A549 (cell line): ENCODE measurements at regions not wholly inside any gene's neighbourhood (a gene's known extent, or its start where the extent isn't known, plus 50 kb on each side); places are given as distances from the start of the nearest gene placed in this dataset.

Source experiments
- ATAC-seq, 2 experiments: fragments of 200-7000 bp in 1 of 2; fragments of >200 bp in 1 of 2; cut with Nextera tagmentation in 1 of 2; cut with Tn5 transposase in 1 of 2; 3 replicates each; pipeline versions ENCODE4 v1.8.0 to v1.9.1; 2018 to 2020; ENCODE audit warnings: mild to moderate bottlenecking in 1 of 2, moderate library complexity in 1 of 2
- CTCF ChIA-PET: fragments of 300-600 bp; sonication (Branson Sonifier 250); formaldehyde crosslinking; extraction: SDS; loops from one replicate; lab custom pipeline; 2021; ENCODE audit warnings: antibody characterized with exemption, inconsistent platforms; lab: Yijun Ruan, JAX
- POLR2A ChIA-PET: fragments of 350-600 bp; formaldehyde crosslinking; extraction: SDS; loops from one replicate; lab custom pipeline; 2021; ENCODE audit warnings: antibody characterized with exemption, inconsistent platforms; lab: Yijun Ruan, JAX
- DNase-seq, 2 experiments: peaks; one replicate each; pipeline versions ENCODE4 v3.0.0 to v3.0.0-alpha.2; 2011 to 2016; ENCODE audit warnings: low read depth in 1 of 2, low spot score in 1 of 2
- FAIRE-seq: peaks from 2 replicates; lab custom pipeline; 2011; peaks lifted over from hg19 to GRCh38; lab: Jason Lieb, UNC
- H3K27ac ChIP-seq, 2 experiments: fragments of >200 bp; sonication (Bioruptor Twin); formaldehyde crosslinking; 3 replicates each; pipeline ENCODE4 v1.5.1; 2016 to 2017
- H3K4me1 ChIP-seq: fragments of >200 bp; sonication (Bioruptor Twin); formaldehyde crosslinking; 3 replicates; pipeline ENCODE4 v1.6.1; 2016
- H3K4me2 ChIP-seq: fragments of >200 bp; sonication (Bioruptor Twin); formaldehyde crosslinking; 3 replicates; pipeline ENCODE4 v1.6.1; 2016
- H3K4me3 ChIP-seq: fragments of >200 bp; sonication (Bioruptor Twin); formaldehyde crosslinking; 3 replicates; pipeline ENCODE4 v1.5.1; 2016
- H3K9me3 ChIP-seq: fragments of >200 bp; sonication (Bioruptor Twin); formaldehyde crosslinking; 3 replicates; pipeline ENCODE4 v1.6.1; 2016
- BHLHE40 ChIP-seq: IDR thresholded peaks from 2 replicates; pipeline ENCODE4 v1.6.1; 2012; ENCODE audit warnings: low read depth, low read length, inconsistent platforms
- EHF ChIP-seq: fragments of 250-450 bp; sonication (Bioruptor Pico); IDR thresholded peaks from 2 replicates; pipeline ENCODE4 v1.5.0; 2020; ENCODE audit warnings: mild to moderate bottlenecking
- EP300 ChIP-seq, 2 experiments: fragments of >200 bp; sonication (Bioruptor Twin); formaldehyde crosslinking; IDR thresholded peaks; 2 replicates in 1 of 2; 3 replicates in 1 of 2; pipeline ENCODE4 v1.6.1; 2016 to 2017
- ESRRA ChIP-seq: fragments of 150-350 bp; IDR thresholded peaks from 2 replicates; pipeline ENCODE4 v1.6.1; 2014; ENCODE audit warnings: mild to moderate bottlenecking, low read length, borderline replicate concordance
- FOSB ChIP-seq: fragments of 250-450 bp; sonication (Bioruptor Pico); IDR thresholded peaks from 2 replicates; pipeline ENCODE4 v1.5.0; 2020; ENCODE audit warnings: mild to moderate bottlenecking, moderate library complexity
- FOSL2 ChIP-seq, 2 experiments: fragments of 450-650 bp in 1 of 2; fragments of >200 bp in 1 of 2; sonication (Bioruptor Twin) in 1 of 2; formaldehyde crosslinking; IDR thresholded peaks; 2 replicates each; pipeline versions ENCODE4 v1.5.0 to v1.6.1; 2016 to 2020; ENCODE audit warnings: mild to moderate bottlenecking in 1 of 2, moderate library complexity in 1 of 2
- GATA3 ChIP-seq: IDR thresholded peaks from 2 replicates; pipeline ENCODE4 v1.6.1; 2012; ENCODE audit warnings: borderline replicate concordance
- HOXB5 ChIP-seq: fragments of 250-450 bp; sonication (Bioruptor Pico); IDR thresholded peaks from 2 replicates; pipeline ENCODE4 v1.5.0; 2020; ENCODE audit warnings: mild to moderate bottlenecking, moderate library complexity
- JUN ChIP-seq, 2 experiments: fragments of >200 bp; sonication (Bioruptor Twin); formaldehyde crosslinking; IDR thresholded peaks; 2 replicates in 1 of 2; 3 replicates in 1 of 2; pipeline ENCODE4 v1.6.1; 2016 to 2017
- JUNB ChIP-seq: fragments of >200 bp; sonication (Bioruptor Twin); formaldehyde crosslinking; IDR thresholded peaks from 2 replicates; pipeline ENCODE4 v1.6.1; 2016
- MAZ ChIP-seq: fragments of 150-350 bp; IDR thresholded peaks from 2 replicates; pipeline ENCODE4 v1.6.1; 2014; ENCODE audit warnings: antibody characterized with exemption, low read depth, low read length, borderline replicate concordance
- NPAS2 ChIP-seq: fragments of 250-450 bp; sonication (Bioruptor Pico); IDR thresholded peaks from 2 replicates; pipeline ENCODE4 v1.8.0; 2022; ENCODE audit warnings: mild to moderate bottlenecking, moderate library complexity, borderline replicate concordance
- NR3C1 ChIP-seq: fragments of >200 bp; sonication (Bioruptor Twin); formaldehyde crosslinking; IDR thresholded peaks from 3 replicates; pipeline ENCODE4 v1.6.1; 2017
- PHF8 ChIP-seq: fragments of 200-600 bp; sonication (generic); IDR thresholded peaks from 2 replicates; pipeline ENCODE4 v1.6.1; 2016; ENCODE audit warnings: low read depth, mild to moderate bottlenecking, antibody characterized with exemption, moderate library complexity, borderline replicate concordance
- RARB ChIP-seq: fragments of 250-450 bp; sonication (Bioruptor Pico); IDR thresholded peaks from 2 replicates; pipeline ENCODE4 v1.8.0; 2021; ENCODE audit warnings: mild to moderate bottlenecking, moderate library complexity
- RFX5 ChIP-seq: fragments of 450-650 bp; IDR thresholded peaks from 2 replicates; pipeline ENCODE4 v1.7.1; 2014; ENCODE audit warnings: antibody characterized with exemption, mild to moderate bottlenecking, moderate library complexity
- RNF2 ChIP-seq: fragments of 200-600 bp; sonication (generic); IDR thresholded peaks from 2 replicates; pipeline ENCODE4 v1.6.1; 2016; ENCODE audit warnings: low read depth, mild to moderate bottlenecking, antibody characterized with exemption, moderate library complexity, borderline replicate concordance
- SREBF2 ChIP-seq: fragments of 450-650 bp; IDR thresholded peaks from 2 replicates; pipeline ENCODE4 v1.6.1; 2014; ENCODE audit warnings: mild to moderate bottlenecking, moderate library complexity
- TFCP2L1 ChIP-seq: fragments of 250-450 bp; sonication (Bioruptor Pico); IDR thresholded peaks from 2 replicates; pipeline ENCODE4 v1.5.0; 2021; ENCODE audit warnings: mild to moderate bottlenecking
- whole genome bisulfite sequencing: methylation state at CpG from one replicate; pipeline ENCODE4 v1.1.6; 2017; ENCODE audit errors: missing lambda C conversion rate; 5-methylcytosine and 5-hydroxymethylcytosine counted together
- TF ChIP-seq, protein P1 (sequence below): fragments of >200 bp; sonication (Bioruptor Twin); formaldehyde crosslinking; IDR thresholded peaks from 2 replicates; pipeline ENCODE4 v1.6.1; 2016
- TF ChIP-seq, protein P2 (sequence below): fragments of 200-600 bp; sonication (generic); IDR thresholded peaks from 2 replicates; pipeline ENCODE4 v1.6.1; 2016; ENCODE audit warnings: antibody characterized with exemption, mild to moderate bottlenecking, moderate library complexity
- TF ChIP-seq, protein P3 (sequence below): fragments of >200 bp; sonication (Bioruptor Twin); formaldehyde crosslinking; IDR thresholded peaks from 3 replicates; pipeline ENCODE4 v1.6.1; 2016
- TF ChIP-seq, protein P4 (sequence below): fragments of 250-450 bp; sonication (Bioruptor Pico); IDR thresholded peaks from 2 replicates; pipeline ENCODE4 v1.5.0; 2020; ENCODE audit warnings: low read depth, mild to moderate bottlenecking, moderate library complexity

DNA sequence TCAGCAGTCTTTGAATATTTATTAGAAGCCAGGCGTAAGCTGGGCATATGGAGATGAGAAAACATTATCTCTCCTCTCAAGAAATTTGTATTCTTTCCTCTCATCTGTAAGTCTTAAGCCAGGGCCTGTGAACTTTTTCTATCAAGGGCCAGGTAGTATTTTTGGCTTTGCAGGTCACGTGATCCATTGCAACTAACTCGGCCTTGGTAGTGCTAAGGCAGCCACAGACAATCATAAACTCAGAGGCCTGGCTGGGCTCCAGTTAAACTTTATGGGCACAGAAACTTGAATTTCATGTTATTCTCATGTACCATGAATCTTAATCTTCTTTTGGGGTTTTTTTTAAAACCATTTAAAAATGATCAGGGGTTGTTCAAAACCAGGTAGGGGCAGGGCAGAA is 117.4 kb upstream of the PELI2 start:
- ATAC-seq = no peak
- Histone ChIP-seq H3K4me2 (no peak overlapping the region), H3K27ac (no peak overlapping the region), H3K4me3 (no peak overlapping the region), H3K9me3 (no peaks in the 10 kb centered on the region), H3K4me1 (peaks cover 22% of the 10 kb centered on the region; the same call in 2 of the 3 replicates)
- 88% methylated on average over 3 of the region's 3 CpGs for WGBS
- DNase-seq = no peak
- TF ChIP-seq EHF (CRISPR knock-in tag) (no peak), BHLHE40 (no peak), JUNB (no peak), FOSL2 (IDR thresholded peaks at IDR 0.05) (no peak), FOSL2 (CRISPR knock-in tag; IDR thresholded peaks at IDR 0.05) (no peak), HOXB5 (CRISPR knock-in tag) (no peak), RFX5 (no peak), FOSB (no peak), ESRRA (no peak), MAZ (no peak), TFCP2L1 (CRISPR knock-in tag) (no peak), GATA3 (no peak), RNF2 (no peak), PHF8 (no peak)
- TF ChIP-seq, protein P1, sequence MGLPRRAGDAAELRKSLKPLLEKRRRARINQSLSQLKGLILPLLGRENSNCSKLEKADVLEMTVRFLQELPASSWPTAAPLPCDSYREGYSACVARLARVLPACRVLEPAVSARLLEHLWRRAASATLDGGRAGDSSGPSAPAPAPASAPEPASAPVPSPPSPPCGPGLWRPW = no peak
- ChIA-PET POLR2A (interaction anchor here (0.6 kb wide), 1 partner anchor 220 kb away, joined by 3 read pairs; no protein-coding TSS in a partner anchor), CTCF (no interaction called here)
- FAIRE-seq = no peak

- no peak for TF ChIP-seq EP300 (IDR thresholded peaks at IDR 0.05)
- TF ChIP-seq, protein P2, sequence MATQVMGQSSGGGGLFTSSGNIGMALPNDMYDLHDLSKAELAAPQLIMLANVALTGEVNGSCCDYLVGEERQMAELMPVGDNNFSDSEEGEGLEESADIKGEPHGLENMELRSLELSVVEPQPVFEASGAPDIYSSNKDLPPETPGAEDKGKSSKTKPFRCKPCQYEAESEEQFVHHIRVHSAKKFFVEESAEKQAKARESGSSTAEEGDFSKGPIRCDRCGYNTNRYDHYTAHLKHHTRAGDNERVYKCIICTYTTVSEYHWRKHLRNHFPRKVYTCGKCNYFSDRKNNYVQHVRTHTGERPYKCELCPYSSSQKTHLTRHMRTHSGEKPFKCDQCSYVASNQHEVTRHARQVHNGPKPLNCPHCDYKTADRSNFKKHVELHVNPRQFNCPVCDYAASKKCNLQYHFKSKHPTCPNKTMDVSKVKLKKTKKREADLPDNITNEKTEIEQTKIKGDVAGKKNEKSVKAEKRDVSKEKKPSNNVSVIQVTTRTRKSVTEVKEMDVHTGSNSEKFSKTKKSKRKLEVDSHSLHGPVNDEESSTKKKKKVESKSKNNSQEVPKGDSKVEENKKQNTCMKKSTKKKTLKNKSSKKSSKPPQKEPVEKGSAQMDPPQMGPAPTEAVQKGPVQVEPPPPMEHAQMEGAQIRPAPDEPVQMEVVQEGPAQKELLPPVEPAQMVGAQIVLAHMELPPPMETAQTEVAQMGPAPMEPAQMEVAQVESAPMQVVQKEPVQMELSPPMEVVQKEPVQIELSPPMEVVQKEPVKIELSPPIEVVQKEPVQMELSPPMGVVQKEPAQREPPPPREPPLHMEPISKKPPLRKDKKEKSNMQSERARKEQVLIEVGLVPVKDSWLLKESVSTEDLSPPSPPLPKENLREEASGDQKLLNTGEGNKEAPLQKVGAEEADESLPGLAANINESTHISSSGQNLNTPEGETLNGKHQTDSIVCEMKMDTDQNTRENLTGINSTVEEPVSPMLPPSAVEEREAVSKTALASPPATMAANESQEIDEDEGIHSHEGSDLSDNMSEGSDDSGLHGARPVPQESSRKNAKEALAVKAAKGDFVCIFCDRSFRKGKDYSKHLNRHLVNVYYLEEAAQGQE = no peak
- no peak for TF ChIP-seq JUNB
- TF ChIP-seq GATA3 = no peak
- TF ChIP-seq ESRRA = no peak
- no peak for TF ChIP-seq SREBF2
- H3K4me1 ChIP-seq = peaks cover 22% of the 10 kb centered on the region; the same call in 2 of the 3 replicates
- H3K27ac ChIP-seq = no peak overlapping the region
- H3K4me3 ChIP-seq = no peak overlapping the region
- POLR2A ChIA-PET = interaction anchor here (0.6 kb wide), 1 partner anchor 169 kb away, joined by 5 read pairs; no protein-coding TSS in a partner anchor
- ATAC-seq (no peak), FAIRE-seq (no peak), DNase-seq (peak in 1 of 2 experiments; percentile 11)
- 40% methylated on average over 7 of the region's 7 CpGs for WGBS
- 0 out of 3 replicates have a peak overlapping the region, but pooled peaks have one; percentile 28 for H3K4me2 ChIP-seq
- CTCF ChIA-PET = interaction anchor here (0.8 kb wide), 1 partner anchor 140 kb away, joined by 3 read pairs; no protein-coding TSS in a partner anchor
- no peaks in the 10 kb centered on the region for H3K9me3 ChIP-seq
Measured at GRCh38 chr14:56002342-56002741, 115.9 kb upstream of the PELI2 start.

DNA sequence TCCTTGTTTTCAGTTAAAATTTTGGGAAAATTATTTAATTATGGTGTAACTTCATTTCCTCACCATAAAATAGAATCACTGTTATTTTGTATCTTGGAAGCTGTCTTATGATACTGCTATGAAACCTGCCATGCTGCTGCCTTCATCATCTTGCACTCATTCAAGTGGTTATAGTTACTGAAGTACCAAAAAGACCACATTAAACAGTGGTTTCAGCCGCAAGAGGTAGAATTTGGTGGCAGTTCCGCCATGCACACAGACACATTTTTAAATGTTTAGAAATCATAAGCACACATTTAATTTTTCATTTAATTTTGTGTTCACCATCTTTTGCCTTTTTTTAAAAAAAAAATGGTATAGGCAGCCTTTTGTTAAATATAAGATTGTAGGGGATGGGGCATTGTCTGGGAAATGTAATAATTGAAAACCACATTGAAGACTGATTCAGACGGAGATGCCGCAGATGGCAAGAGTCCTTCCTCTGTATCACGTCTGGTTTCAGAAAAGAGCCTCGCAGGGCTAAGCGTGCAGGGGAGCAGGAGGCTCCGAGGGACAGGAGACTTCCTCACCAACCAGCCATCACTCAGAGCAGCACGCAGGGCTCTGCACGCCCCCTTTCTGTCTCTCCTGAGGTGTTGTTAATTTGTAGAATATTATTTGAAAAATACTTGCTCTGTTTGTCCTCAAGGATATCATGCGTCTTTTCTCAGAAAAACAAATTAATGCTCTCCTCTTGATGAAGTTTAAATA is 115.2 kb upstream of the PELI2 start:
- Histone ChIP-seq H3K4me1 (peaks cover 22% of the 10 kb centered on the region; the same call in 2 of the 3 replicates), H3K27ac (no peak overlapping the region), H3K4me3 (no peak overlapping the region), H3K9me3 (no peaks in the 10 kb centered on the region), H3K4me2 (no peak overlapping the region)
- POLR2A ChIA-PET = no interaction called here
- no peak for FAIRE-seq
- CTCF ChIA-PET = interaction anchor here (0.8 kb wide), 1 partner anchor 139 kb away, joined by 3 read pairs; no protein-coding TSS in a partner anchor
- no peak for ATAC-seq
- DNase-seq = no peak
- WGBS = 93% methylated on average over 11 of the region's 11 CpGs
- TF ChIP-seq JUN (IDR thresholded peaks at IDR 0.05) = no peak
- no peak for TF ChIP-seq NR3C1
- no peak for TF ChIP-seq RARB (CRISPR knock-in tag)
- TF ChIP-seq, protein P3, sequence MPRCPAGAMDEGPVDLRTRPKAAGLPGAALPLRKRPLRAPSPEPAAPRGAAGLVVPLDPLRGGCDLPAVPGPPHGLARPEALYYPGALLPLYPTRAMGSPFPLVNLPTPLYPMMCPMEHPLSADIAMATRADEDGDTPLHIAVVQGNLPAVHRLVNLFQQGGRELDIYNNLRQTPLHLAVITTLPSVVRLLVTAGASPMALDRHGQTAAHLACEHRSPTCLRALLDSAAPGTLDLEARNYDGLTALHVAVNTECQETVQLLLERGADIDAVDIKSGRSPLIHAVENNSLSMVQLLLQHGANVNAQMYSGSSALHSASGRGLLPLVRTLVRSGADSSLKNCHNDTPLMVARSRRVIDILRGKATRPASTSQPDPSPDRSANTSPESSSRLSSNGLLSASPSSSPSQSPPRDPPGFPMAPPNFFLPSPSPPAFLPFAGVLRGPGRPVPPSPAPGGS = no peak
- TF ChIP-seq NPAS2 (CRISPR knock-in tag) = no peak
- TF ChIP-seq, protein P4, sequence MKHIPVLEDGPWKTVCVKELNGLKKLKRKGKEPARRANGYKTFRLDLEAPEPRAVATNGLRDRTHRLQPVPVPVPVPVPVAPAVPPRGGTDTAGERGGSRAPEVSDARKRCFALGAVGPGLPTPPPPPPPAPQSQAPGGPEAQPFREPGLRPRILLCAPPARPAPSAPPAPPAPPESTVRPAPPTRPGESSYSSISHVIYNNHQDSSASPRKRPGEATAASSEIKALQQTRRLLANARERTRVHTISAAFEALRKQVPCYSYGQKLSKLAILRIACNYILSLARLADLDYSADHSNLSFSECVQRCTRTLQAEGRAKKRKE (CRISPR knock-in tag) = no peak
- TF ChIP-seq, protein P2 = no peak
